Ishikawa (cell line): ENCODE measurements at regions not wholly inside any gene's neighbourhood (a gene's known extent, or its start where the extent isn't known, plus 50 kb on each side); places are given as distances from the start of the nearest gene placed in this dataset.

ENCODE experiments used
- EP300 ChIP-seq: IDR thresholded peaks from 2 replicates; pipeline ENCODE4 v1.6.1; 2012; ENCODE audit warnings: borderline replicate concordance
- MAX ChIP-seq: IDR thresholded peaks from 2 replicates; pipeline ENCODE4 v1.6.1; 2012
- REST ChIP-seq: IDR thresholded peaks from 2 replicates; pipeline ENCODE4 v1.6.1; 2012; ENCODE audit warnings: low read depth, mild to moderate bottlenecking

- TF ChIP-seq REST, result no peak
- TF ChIP-seq EP300, result no peak
- no peak for TF ChIP-seq MAX
Measured at GRCh38 chr3:36227980-36228379, 152.3 kb upstream of the STAC start.
